GM19468 (cell line): ENCODE measurements at regions not wholly inside any gene's neighbourhood (a gene's known extent, or its start where the extent isn't known, plus 50 kb on each side); places are given as distances from the start of the nearest gene placed in this dataset.

Experiments used
- ATAC-seq: cut with Tn5 transposase; IDR thresholded peaks from one replicate; pipeline ENCODE4 v1.9.1; 2021; ENCODE audit warnings: mild to moderate bottlenecking, moderate library complexity, moderate number of reproducible peaks; ENCODE audit not compliant: unreplicated experiment; ENCODE audit errors: extremely low read depth

GRCh38 chr5:5592541-5592940 lies 170.1 kb downstream of the ICE1 start:
- no peak for ATAC-seq

- ATAC-seq = no peak
Observed at GRCh38 chr5:5591567-5591966, 169.1 kb downstream of the ICE1 start.

- no peak for ATAC-seq
Observed at GRCh38 chr5:5589857-5590256, 167.4 kb downstream of the ICE1 start.

GRCh38 chr5:5588887-5589826 lies 166.7 kb downstream of the ICE1 start:
- ATAC-seq = no peak

GRCh38 chr5:5588386-5588785 lies 165.9 kb downstream of the ICE1 start:
- ATAC-seq = no peak

- ATAC-seq = no peak
Observed at GRCh38 chr5:5587474-5587873, 165.0 kb downstream of the ICE1 start.

- no peak for ATAC-seq
Observed at GRCh38 chr5:5586721-5587120, 164.2 kb downstream of the ICE1 start.

- no peak for ATAC-seq
Observed at GRCh38 chr5:5585751-5586341, 163.4 kb downstream of the ICE1 start.

GRCh38 chr5:5584751-5585150 lies 162.3 kb downstream of the ICE1 start:
- no peak for ATAC-seq

- ATAC-seq = no peak
Observed at GRCh38 chr5:5584236-5584745, 161.8 kb downstream of the ICE1 start.

GRCh38 chr5:5583832-5584231 lies 161.4 kb downstream of the ICE1 start:
- no peak for ATAC-seq

- no peak for ATAC-seq
Observed at GRCh38 chr5:5583023-5583765, 160.7 kb downstream of the ICE1 start.

- ATAC-seq = no peak
Observed at GRCh38 chr5:5581080-5581479, 158.6 kb downstream of the ICE1 start.

GRCh38 chr5:5576744-5577143 lies 154.3 kb downstream of the ICE1 start:
- ATAC-seq = no peak

- ATAC-seq = no peak
Observed at GRCh38 chr5:5575461-5575860, 153.0 kb downstream of the ICE1 start.

GRCh38 chr5:5573798-5574380 lies 151.4 kb downstream of the ICE1 start:
- ATAC-seq = no peak

- ATAC-seq = no peak
Observed at GRCh38 chr5:5572976-5573797, 150.7 kb downstream of the ICE1 start.

GRCh38 chr5:5572010-5572865 lies 149.8 kb downstream of the ICE1 start:
- ATAC-seq = no peak

- ATAC-seq = no peak
Observed at GRCh38 chr5:5570646-5571045, 148.2 kb downstream of the ICE1 start.
